GM18873 (cell line): ENCODE measurements at regions not wholly inside any gene's neighbourhood (a gene's known extent, or its start where the extent isn't known, plus 50 kb on each side); places are given as distances from the start of the nearest gene placed in this dataset.
"Not testable (repeated sequence)": the region's sequence is repeated elsewhere in the genome, so short reads cannot be mapped to it uniquely, and the experiment has no call there.

Experiments used
- ATAC-seq: cut with Tn5 transposase; IDR thresholded peaks from one replicate; pipeline ENCODE4 v1.9.1; 2021; ENCODE audit warnings: mild to moderate bottlenecking, moderate library complexity, moderate number of reproducible peaks; ENCODE audit not compliant: unreplicated experiment, low FRiP score

DNA sequence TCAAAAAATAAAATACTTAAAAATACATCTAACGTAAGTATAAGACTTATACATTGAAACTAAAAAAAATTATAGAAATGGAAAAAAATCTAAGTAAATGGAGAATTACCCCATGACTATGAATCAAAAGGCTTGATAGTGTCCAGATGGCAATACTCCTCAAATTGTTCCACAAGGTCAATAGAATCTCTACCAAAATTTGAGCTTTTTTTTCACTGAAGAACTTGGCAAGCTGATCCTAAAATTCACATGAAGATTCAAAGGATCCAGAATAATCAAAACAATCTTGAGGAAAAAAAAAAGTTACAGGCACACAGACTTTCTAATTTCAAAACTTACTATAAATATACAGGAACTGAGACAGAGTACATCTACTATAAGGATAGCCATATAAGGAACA, 448.4 kb upstream of the CDH11 start:
- no peak for ATAC-seq

DNA sequence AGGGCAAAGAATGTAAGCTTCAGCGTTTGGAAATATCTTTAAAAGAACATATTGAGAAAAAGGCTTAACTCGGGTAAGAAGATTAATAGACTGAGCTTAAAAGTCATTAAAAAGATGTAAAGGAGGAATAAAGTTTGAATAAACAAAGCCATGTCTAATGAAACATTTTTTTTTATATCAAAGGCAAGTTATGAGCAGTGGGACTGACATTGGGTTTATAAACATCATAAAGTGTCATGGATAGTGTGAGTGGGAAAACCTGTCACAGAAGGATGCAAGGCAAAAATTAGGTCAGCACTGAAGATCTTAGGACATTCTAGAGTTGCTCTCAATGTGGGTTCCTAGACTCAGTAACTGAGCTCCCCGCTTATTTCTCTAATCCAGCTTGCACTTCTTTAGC, 438.0 kb upstream of the CDH11 start:
- no peak for ATAC-seq

DNA sequence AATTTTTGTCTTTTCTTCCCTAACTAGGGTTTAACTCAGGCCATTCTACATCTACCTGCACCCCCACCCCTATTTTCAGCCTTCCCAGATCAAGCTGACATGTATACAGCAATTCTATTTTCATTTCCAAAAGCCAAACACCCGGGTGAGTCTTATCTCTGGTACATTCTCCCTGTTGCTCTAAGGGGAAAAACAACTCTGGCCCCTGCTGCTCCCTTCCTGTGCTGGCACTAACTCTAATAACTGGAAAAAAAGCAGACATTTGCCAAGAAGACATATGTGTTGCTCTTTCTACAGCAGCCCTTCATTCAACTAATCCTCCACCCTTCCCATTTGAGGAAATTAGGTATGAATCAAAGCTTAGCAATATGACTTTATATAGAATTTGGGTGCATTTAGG, 427.8 kb upstream of the CDH11 start:
- not testable (repeated sequence) for ATAC-seq

DNA sequence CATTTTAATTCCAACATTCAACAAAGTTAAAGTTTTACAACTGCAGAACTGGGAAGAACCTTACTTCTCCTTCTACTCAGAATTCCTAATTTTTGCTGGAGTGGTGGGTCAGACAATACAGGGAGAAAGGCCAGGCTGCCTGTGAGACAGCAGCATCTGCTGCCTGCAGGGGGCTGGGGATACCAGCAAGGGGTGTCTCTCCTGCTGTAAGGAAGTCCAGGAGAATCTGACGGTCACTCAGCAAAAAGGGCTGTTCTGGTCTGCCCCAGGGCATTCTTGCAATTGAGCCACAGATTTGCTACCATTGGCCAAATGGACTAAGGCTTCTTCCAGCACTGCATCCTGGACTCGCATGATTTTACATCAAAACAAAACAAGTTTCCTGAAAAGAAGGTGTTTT, 426.6 kb upstream of the CDH11 start:
- ATAC-seq, result no peak

DNA sequence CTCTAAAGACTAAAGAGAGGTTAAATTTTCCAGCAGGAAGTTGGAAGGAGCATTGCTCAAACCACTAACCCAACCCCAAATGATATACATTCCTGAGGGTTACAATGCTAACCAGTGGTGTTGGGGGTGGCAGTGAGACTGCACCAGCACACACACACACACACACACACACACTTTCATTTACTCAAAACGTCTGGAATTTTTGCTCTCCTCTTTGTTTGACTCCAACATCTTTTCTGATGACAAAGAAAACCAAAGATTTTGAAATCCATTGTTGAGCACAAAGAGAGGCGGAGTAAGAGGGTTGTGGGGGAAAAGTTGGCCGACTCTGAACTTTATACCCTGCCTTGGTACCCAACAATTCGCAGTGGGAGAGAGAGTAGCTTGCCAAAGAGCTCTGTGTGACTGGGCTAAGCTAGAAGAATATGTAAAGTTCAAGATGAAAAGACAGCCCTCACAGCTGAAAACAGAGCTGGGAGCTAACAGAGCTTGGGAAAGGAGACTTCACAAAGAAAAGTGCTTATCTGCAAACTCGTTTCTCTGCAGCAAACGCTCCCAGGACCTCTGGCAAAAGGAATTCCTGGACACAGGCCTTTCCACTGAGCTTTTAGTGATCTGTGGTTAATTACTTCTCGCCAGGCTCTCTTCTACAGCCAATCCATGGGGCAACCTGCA, 426.0 kb upstream of the CDH11 start:
- no peak for ATAC-seq

DNA sequence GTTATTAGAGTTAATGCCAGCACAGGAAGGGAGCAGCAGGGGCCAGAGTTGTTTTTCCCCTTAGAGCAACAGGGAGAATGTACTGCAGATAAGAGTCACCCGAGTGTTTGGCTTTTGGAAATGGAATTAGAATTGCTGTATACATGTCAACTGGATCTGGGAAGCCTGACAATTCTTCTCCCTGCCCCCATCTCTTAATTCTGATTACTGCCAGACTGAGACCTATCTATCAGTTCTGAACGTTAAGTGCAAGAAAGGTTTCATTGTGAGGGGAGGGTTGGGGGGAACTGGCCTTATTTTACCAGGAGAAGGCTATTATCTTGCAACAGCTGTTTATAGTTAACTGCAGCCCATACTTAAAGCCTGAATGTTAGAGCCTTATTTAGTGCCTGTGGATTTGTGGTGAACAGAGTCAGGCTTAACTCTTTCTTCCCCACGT, 424.5 kb upstream of the CDH11 start:
- no peak for ATAC-seq

DNA sequence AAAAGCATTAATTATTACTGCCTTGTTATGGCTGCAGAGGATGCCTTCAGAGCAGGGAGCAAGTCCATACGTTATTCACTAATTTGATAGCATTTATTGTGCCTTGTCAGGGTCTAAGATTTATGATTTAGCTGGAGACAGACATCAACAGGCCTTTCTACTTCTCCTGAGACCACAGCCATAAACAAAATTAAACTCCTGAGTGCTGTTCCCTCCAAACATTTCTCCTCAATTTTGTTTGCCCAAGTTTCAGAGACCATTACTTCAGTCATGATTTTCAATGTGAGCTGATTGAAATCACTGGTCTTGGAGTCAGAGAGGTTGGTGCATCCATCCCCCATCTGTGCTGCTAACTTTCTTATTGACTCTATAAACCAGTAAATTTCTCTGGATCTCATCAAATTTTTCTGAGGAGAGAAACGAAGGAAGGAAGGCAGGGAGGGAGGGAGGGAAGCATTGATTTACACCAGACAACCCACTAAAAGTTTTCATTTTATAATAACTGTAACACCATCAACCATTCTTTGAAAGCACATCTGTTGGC, 423.6 kb upstream of the CDH11 start:
- no peak for ATAC-seq

DNA sequence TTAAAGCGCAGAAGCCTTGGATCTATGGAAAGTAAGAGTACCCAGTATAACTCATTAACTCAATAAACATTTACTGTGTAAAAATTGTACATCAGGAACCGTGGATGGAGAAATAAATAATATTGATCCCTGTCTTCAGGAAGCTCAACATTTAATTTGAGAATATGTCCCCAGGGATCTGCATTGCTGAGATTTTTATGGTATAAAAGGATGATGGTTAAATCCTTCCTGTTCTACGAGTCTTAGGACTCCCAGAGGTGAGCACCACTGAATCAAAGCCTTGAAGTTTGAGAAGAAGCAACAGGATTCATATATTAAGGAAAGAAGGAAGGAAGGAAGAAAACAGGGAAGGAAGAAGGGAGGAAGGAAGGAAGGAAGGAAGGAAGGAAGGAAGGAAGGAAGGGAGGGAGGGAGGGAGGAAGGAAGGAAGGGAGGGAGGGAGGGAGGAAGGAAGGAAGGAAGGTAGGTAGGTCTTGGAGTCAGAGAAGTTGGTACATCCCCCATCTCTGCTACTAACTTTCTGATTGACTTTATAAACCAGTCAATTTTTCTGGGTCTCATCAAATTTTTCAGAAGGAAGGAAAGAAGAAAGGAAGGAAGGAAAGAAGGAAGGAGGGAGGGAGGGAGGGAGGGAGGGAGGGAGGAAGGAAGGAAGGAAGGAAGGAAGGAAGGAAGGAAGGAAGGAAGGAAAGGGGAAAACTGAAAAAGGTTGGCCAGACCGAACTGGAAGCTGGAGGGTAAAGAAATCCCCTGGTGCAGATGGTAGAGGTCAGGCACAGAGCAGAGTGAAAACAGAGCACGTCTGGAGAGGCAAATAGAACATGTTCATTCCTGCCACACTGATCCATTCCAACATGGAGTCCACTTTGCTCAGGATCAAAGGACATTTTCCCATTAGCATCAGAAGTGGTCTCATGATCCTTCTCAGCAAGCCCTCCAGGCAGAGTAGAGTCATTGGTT, 422.2 kb upstream of the CDH11 start:
- ATAC-seq, result no peak

DNA sequence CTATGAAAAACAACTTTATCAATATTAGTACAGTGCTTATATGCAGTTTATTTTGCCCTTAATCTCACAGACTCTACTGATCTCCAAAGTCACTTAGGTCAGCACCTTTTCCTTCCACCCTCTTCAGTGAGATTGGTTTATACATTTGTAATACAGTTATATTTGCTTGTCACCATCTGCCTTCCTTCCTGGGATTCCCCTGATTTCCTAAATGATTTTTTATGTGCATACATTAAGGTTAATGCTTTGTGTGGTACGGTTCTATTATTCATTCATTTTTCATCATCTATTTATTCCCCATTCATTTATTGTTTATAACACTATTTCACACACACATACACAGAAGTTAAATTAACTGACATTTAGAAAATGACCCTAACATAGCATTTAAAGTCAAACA, 419.8 kb upstream of the CDH11 start:
- no peak for ATAC-seq

DNA sequence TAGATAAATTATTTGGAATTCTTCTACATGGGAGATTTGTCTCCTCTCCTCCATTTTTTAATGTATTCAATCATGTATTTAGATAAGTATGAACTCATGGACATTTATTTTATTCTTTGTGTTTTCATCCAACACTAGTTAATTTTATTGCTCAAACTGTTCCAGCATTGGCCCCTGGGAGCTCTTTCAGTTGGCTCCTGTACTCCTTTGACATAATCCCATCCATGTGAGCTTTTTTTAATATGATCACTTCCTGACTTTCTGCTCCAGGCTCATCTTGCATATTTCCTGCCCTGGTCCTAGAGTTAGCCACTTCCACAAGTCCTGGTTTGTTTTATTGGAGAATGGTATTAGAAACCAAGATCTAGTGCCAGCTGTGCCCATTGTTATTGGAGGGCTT, 419.0 kb upstream of the CDH11 start:
- ATAC-seq, result no peak

DNA sequence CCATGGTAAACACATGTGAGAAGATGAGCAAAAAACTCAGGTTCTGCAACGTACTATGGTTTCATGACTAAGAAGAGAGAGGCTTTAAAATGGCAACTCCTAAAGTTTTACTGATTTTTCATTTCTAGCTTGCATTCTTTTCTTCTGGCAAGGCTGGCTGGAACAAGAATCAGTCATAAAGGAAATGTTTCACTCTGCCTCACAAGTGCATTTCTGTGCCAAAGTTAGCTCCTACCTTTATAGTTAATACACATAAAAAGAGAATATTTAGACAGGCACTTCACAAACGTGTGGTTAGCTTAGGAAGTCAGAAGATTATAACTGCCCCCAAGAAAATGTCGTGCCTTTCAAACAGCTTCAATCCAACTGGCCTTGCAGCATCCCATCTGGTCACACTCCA, 417.1 kb upstream of the CDH11 start:
- ATAC-seq, result no peak

DNA sequence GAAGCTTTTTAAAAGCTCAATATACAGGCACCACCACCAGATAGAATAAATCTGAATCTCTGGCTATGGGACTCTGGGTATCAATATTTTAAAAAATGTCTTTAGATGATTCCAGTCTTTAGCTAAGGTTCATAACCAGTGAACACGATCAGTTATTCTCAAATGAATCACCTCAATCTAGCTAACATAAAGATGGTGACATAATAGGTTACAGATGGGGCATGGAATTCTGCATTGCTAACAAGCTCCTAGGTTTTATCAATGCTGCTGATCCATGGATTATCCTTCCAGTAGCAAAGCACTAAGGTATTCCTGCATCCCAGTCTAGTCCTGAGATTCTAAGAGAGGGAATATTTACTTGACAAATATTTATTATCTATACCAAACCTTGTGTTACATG, 415.5 kb upstream of the CDH11 start:
- ATAC-seq, result no peak

DNA sequence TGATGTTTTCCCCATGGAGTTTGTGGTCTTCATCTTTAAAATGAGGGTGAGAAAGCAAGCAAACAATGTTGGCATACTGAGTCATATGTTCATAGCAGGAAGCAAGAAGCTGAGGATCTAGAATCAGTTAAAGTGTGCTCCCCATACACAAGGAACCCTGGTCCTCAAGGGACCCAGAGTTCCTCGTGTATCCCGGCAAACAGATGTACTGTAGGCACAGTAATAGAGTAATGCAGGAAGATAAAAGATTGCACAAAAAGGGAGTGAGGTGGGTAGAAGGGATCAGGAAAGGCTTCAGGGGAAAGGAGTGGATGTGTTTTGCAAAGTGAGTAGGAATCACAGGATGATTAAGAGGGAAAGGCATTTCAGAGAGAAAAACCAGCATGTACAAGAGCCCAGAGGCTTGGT, 412.3 kb upstream of the CDH11 start:
- no peak for ATAC-seq

DNA sequence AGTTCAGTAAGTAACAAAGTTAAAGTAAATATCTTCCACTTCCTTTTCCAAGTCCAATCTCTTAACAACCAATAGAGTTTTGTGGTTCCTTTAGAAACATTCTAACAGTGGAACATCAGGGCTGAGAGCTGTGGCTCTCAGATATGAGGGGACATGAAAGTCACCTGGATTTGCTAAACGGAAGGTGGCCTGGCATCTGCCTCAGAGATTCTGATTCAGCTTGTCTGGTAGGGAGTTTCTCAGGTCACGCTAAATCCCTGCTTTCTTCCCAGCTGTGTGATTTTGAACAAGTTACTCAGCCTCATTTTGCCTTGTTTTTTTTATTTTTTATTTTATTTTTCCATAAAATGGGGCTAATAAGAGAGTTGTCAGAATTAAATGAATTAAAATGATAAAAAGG, 411.0 kb upstream of the CDH11 start:
- ATAC-seq, result no peak

DNA sequence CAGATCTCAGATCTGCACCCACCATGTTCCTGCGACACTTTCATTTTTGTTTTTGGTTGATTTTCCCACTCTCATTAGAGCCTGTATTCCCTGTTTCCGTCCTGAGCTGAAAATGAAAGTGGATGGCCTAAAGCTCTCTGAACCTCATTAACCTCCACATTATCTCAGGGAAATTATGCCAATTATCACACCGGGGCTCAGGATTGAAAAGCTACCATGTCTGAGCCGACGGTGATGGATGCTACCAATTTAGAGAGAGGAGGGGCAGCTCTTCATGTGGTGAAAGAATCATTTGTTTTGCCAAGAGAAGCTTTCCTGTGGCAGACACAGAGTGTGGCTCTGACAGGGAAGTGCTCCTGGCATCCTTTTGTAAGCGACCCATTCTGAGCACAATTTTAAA, 410.4 kb upstream of the CDH11 start:
- ATAC-seq, result no peak

DNA sequence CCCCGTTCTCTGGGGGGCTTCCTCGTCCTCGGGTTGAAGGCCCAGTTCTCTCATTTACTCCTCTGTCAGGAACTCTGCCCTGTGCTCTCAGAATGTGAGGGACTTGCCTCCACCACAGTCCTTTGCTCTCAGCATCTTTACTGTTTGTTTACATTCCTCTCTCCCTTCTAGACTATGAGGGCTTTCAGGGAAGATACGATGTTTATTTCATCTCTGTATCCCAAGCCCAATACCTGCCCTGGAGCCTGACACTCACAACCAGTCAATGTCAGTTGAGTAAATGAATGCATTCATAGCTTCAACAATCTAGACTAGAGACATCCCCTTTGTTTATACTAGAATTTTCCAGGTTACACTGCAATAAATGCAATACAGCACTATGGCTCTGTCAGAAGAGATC, 409.6 kb upstream of the CDH11 start:
- ATAC-seq, result no peak

DNA sequence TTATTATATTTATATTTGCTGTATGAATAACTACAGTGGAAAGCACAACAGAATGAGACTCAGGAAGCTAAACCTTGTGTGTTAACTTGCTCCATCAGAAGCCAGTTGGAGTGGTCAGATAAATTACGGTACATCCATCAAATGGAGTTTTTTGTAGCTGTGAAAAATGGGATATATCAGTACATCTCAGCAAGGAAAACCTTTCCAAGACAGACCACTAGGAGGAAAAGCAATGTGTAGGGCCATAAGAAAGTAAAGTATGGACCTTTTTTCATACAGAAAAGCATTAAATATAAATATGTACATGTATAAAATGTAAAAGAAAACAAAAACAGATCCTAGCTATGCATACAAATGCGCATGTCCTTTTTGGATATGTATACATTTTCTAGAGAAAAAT, 403.8 kb upstream of the CDH11 start:
- ATAC-seq, result no peak

DNA sequence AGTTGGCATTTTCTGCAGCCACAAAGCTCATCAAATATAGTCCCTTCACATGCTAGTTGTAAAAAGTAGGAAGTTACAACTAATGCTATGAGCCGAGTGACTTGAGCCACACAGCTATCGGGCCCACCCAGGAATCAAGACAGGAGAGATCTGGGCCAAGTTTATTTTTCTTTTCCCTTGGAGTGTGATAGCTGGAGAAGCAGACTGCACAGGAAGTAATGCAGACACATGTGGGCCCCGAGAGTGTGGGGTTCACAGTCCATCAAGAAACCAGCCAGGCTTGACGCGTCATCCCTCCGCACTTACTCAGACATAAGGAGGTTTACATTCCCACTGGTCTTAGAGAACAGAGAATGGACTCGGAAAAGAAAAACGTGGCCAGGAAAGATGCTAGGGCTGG, 403.1 kb upstream of the CDH11 start:
- no peak for ATAC-seq

DNA sequence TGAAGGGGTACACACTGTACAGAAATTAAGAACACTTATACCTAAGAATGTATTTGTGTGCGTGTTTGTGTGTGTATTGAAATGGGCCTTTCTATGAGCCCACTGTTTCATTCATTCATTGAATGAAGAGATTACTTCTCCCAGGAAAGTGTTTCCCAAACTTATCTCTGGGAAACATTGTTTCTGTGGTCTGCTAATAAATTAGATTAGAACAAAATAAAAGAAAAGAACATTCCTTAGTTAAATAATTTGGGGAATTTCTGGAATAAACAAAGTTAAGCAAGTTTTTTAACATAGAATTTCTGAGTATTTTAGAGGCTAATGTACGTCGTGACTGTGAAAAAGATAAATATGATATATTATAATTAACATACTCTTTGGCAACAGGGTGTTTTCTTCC, 402.4 kb upstream of the CDH11 start:
- no peak for ATAC-seq

DNA sequence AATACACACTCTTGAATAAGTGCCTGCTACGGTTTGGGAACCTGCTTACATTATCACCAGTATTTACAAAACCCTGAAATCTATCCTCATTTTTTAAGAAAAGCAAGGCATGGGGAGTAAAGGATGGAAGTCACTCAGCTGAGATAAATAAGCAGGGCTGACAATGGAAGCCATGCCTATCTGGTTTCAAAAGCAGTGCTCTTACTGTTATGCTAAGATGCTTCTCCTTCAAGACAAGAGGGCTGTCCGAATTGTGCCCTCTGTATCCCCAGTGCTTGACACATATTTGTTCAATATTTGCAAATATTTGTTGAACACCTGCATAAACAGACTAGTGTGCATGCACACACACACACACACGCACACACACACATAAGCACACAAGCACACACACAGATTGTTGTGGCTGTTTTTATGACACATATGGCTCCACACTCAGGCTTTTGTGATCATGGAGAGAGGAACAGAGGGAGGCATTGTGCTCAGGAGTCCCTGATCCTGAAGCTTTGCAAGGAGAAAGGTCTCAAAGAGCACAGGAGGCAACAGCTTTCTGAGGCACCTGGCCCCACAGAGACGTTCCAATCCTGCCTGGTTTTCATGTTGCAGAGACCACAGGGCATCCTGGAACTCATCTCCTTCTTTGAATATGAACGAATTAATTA, 401.6 kb upstream of the CDH11 start:
- ATAC-seq, result no peak

DNA sequence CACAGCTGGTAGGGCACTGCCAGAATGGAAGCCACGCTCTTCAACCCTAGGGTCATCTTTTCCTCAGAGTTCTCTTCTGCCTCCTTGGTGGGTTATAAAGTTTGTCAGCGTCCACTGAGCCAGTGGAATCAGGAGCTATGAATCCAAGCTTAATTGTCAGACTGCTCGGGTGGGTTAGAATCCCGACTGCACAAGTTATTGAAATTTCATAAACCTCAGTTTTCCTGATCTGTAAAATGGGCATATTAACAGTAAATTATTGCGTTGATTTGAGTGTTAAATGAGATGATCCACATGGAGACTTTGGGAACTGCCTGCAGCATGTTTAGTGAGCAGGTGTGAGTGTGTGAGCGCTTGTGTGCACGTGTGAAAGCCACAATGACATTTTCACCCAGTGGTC, 400.5 kb upstream of the CDH11 start:
- ATAC-seq, result no peak
